ENCODE measurements at regions not wholly inside any gene's neighbourhood (a gene's known extent, or its start where the extent isn't known, plus 50 kb on each side); places are given as distances from the start of the nearest gene placed in this dataset.

DNA sequence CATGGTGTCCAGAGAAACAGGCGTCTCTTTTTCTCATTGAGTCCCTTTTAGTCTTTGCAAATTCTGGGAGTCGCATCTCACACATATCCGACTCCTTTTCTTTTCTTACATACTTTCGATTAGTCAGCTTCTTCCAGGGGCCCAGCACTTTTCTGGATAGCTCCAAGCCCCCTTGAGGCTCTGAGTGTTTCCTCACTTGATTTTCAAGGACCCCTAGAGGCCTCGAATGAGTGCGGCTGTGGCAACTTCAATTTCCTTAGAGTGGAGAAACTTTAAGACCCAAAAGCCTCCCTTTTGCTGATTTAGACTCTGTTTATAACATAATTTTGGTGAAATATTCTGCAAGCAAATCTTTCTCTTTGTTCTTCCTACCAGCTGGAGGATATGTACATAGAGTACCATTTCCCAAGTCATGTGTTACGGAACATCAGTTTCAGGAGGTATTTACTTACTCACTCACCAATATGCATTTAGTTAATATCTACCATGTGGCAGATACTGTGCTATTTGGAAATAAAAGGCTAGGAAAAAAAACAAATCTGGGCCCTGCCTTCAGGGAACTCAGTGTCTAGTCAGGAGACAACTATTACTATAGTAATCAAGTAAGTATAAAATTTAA, 555.2 kb downstream of the REEP3 start (continued):
- TF ChIP-seq ZNF883 (CRISPR knock-in tag; IDR thresholded peaks at IDR 0.05; ENCODE audit: not compliant biosample characterization) = no peak

DNA sequence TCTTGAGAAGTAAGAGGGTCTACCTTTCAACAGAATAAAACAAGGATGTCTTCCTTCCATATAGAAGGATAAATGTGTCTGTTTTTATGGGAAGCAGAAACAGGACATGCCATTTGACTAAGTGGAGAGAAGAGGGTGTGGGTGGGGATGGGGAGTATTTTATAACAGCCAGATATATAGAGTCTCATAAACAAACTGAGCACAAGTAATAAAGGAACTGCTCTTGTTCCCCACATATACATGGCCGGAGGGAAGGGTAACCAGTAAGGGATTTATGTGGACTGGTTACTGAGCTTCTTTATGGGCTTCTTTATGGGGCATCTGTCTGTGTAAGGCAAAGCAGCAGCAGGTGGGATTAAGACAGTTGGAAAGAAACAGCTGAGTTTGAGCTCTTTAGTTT, 558.1 kb downstream of the REEP3 start:
- no TSS peak for BruUV-seq (replicated peaks)
- DNase-seq (ENCODE audit: low spot score) (no peak), FAIRE-seq (no peak), ATAC-seq (no peak)
- no peak overlapping the region for H3K4me2 ChIP-seq (ENCODE audit: low read depth, low read length)
- POLR2A ChIA-PET = no interaction called here
- H3K4me3 ChIP-seq (replicated peaks in 1 of 3; ENCODE audit: insufficient read depth in 1 of 3, low read depth in 2 of 3, low read length in 3 of 3) = no peak overlapping the region
- 18% methylated on average over 1 of the region's 1 CpG for WGBS (ENCODE audit: low lambda C conversion rate)
- no peak overlapping the region for H3K9ac ChIP-seq (ENCODE audit: insufficient read depth, low read depth, low read length)
- no peaks in the 10 kb centered on the region for H3K27me3 ChIP-seq (ENCODE audit: control insufficient read depth in 1 of 2, insufficient read depth in 2 of 2, low read length in 2 of 2)
- no peaks in the 10 kb centered on the region for H3K79me2 ChIP-seq (ENCODE audit: insufficient read depth, low read length)
- CTCF ChIA-PET (ENCODE audit: low intra/inter-chr PET ratio, low total read pairs) = no interaction called here
- no peak overlapping the region for H3K27ac ChIP-seq (ENCODE audit: extremely low read length, insufficient read depth, low read length)
- no peaks in the 10 kb centered on the region for H4K20me1 ChIP-seq (ENCODE audit: insufficient read depth, low read length)
- H3K9me3 ChIP-seq (ENCODE audit: low read length) = no peaks in the 10 kb centered on the region
- no peak for TF ChIP-seq ZNF124 (CRISPR knock-in tag; IDR thresholded peaks at IDR 0.05)
- TF ChIP-seq, protein P1, sequence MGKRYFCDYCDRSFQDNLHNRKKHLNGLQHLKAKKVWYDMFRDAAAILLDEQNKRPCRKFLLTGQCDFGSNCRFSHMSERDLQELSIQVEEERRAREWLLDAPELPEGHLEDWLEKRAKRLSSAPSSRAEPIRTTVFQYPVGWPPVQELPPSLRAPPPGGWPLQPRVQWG (CRISPR knock-in tag; IDR thresholded peaks at IDR 0.05; ENCODE audit: borderline replicate concordance, low read depth) = no peak
- TF ChIP-seq NR2C2 (CRISPR knock-in tag; IDR thresholded peaks at IDR 0.05; ENCODE audit: borderline replicate concordance) = no peak
- TF ChIP-seq THYN1 (CRISPR knock-in tag; IDR thresholded peaks at IDR 0.05; ENCODE audit: borderline replicate concordance, low read depth) = no peak
- TF ChIP-seq, protein P2, sequence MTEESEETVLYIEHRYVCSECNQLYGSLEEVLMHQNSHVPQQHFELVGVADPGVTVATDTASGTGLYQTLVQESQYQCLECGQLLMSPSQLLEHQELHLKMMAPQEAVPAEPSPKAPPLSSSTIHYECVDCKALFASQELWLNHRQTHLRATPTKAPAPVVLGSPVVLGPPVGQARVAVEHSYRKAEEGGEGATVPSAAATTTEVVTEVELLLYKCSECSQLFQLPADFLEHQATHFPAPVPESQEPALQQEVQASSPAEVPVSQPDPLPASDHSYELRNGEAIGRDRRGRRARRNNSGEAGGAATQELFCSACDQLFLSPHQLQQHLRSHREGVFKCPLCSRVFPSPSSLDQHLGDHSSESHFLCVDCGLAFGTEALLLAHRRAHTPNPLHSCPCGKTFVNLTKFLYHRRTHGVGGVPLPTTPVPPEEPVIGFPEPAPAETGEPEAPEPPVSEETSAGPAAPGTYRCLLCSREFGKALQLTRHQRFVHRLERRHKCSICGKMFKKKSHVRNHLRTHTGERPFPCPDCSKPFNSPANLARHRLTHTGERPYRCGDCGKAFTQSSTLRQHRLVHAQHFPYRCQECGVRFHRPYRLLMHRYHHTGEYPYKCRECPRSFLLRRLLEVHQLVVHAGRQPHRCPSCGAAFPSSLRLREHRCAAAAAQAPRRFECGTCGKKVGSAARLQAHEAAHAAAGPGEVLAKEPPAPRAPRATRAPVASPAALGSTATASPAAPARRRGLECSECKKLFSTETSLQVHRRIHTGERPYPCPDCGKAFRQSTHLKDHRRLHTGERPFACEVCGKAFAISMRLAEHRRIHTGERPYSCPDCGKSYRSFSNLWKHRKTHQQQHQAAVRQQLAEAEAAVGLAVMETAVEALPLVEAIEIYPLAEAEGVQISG (CRISPR knock-in tag; IDR thresholded peaks at IDR 0.05) = no peak
- TF ChIP-seq, protein P3, sequence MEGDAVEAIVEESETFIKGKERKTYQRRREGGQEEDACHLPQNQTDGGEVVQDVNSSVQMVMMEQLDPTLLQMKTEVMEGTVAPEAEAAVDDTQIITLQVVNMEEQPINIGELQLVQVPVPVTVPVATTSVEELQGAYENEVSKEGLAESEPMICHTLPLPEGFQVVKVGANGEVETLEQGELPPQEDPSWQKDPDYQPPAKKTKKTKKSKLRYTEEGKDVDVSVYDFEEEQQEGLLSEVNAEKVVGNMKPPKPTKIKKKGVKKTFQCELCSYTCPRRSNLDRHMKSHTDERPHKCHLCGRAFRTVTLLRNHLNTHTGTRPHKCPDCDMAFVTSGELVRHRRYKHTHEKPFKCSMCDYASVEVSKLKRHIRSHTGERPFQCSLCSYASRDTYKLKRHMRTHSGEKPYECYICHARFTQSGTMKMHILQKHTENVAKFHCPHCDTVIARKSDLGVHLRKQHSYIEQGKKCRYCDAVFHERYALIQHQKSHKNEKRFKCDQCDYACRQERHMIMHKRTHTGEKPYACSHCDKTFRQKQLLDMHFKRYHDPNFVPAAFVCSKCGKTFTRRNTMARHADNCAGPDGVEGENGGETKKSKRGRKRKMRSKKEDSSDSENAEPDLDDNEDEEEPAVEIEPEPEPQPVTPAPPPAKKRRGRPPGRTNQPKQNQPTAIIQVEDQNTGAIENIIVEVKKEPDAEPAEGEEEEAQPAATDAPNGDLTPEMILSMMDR (CRISPR knock-in tag; IDR thresholded peaks at IDR 0.05) = no peak
- TF ChIP-seq, protein P4, sequence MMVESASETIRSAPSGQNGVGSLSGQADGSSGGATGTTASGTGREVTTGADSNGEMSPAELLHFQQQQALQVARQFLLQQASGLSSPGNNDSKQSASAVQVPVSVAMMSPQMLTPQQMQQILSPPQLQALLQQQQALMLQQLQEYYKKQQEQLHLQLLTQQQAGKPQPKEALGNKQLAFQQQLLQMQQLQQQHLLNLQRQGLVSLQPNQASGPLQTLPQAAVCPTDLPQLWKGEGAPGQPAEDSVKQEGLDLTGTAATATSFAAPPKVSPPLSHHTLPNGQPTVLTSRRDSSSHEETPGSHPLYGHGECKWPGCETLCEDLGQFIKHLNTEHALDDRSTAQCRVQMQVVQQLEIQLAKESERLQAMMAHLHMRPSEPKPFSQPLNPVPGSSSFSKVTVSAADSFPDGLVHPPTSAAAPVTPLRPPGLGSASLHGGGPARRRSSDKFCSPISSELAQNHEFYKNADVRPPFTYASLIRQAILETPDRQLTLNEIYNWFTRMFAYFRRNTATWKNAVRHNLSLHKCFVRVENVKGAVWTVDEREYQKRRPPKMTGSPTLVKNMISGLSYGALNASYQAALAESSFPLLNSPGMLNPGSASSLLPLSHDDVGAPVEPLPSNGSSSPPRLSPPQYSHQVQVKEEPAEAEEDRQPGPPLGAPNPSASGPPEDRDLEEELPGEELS (CRISPR knock-in tag; IDR thresholded peaks at IDR 0.05) = no peak
- TF ChIP-seq ZNF589 (CRISPR knock-in tag; conservative IDR thresholded peaks at IDR 0.05) = no peak
- no peak for TF ChIP-seq XRCC5 (optimal IDR thresholded peaks at IDR 0.05; ENCODE audit: low read length)
- TF ChIP-seq BCL6 (CRISPR knock-in tag; IDR thresholded peaks at IDR 0.05) = no peak
- no peak for TF ChIP-seq ZBTB3 (CRISPR knock-in tag; IDR thresholded peaks at IDR 0.05; ENCODE audit: borderline replicate concordance, low read depth)
- TF ChIP-seq TBX3 (IDR thresholded peaks at IDR 0.05; ENCODE audit: borderline replicate concordance) = no peak
- peaks cover 28% of the 10 kb centered on the region for H3K4me1 ChIP-seq (ENCODE audit: insufficient read depth, low read length)
- no peak overlapping the region for H2AFZ ChIP-seq (ENCODE audit: low read length)
- intact Hi-C loops (cut with micrococcal nuclease; ENCODE audit: unreplicated experiment) (no loop called here), in situ Hi-C loops (cut with HindIII; ENCODE audit: extremely low pct_ligation_motif_present, low pct_unique_long_range_greater_than_20kb) (no loop called here)
- H3K36me3 ChIP-seq (replicated peaks in 1 of 2; ENCODE audit: control insufficient read depth in 1 of 2, insufficient read depth in 2 of 2, low read length in 2 of 2) = no peaks in the 10 kb centered on the region

Measured in HepG2 (cell line).